ENCODE measurements at regions not wholly inside any gene's neighbourhood (a gene's known extent, or its start where the extent isn't known, plus 50 kb on each side); places are given as distances from the start of the nearest gene placed in this dataset.
A peak's percentile ranks its signal among the peaks of the same experiment; 100 is the strongest.

DNA sequence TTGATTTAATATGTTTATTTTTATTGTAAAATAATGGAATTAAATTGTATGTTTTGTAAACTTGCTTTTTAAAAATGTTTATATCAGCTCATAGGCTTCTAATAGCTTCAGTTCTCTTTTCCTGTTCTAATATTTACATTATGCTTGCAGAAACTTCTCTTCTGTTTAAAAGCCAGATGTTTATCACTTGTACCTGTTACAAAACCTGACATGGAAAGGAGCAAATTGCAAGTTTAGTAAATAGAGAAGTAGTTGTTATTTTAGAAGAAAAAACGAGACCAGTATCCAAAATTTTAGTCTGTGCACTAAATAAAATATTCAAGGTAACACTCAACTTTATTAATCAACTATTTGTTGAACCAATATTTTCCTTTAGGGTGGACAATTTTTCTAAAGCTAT is 69.4 kb upstream of the GUCY1A1 start:
- Histone ChIP-seq H3K4me1 (no peaks in the 10 kb centered on the region), H3K4me3 (no peak overlapping the region), H3K36me3 (no peaks in the 10 kb centered on the region), H3K27ac (no peak overlapping the region), H3K9me3 (no peaks in the 10 kb centered on the region), H3K27me3 (replicated peaks in 1 of 7) (no peaks in the 10 kb centered on the region)
- whole genome bisulfite sequencing, 5 donors, result 31 to 57% (median 43%) methylated on average over 1 of the region's 1 CpG
- intact Hi-C loops (cut with DNase I; ENCODE audit: low total_unique reads), result no loop called here
- TF ChIP-seq, protein P1, sequence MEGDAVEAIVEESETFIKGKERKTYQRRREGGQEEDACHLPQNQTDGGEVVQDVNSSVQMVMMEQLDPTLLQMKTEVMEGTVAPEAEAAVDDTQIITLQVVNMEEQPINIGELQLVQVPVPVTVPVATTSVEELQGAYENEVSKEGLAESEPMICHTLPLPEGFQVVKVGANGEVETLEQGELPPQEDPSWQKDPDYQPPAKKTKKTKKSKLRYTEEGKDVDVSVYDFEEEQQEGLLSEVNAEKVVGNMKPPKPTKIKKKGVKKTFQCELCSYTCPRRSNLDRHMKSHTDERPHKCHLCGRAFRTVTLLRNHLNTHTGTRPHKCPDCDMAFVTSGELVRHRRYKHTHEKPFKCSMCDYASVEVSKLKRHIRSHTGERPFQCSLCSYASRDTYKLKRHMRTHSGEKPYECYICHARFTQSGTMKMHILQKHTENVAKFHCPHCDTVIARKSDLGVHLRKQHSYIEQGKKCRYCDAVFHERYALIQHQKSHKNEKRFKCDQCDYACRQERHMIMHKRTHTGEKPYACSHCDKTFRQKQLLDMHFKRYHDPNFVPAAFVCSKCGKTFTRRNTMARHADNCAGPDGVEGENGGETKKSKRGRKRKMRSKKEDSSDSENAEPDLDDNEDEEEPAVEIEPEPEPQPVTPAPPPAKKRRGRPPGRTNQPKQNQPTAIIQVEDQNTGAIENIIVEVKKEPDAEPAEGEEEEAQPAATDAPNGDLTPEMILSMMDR (IDR thresholded peaks at IDR 0.05 in 8 of 11, conservative IDR thresholded peaks at IDR 0.05 in 3 of 11), result no peak
- DNase-seq, result no peak

DNA sequence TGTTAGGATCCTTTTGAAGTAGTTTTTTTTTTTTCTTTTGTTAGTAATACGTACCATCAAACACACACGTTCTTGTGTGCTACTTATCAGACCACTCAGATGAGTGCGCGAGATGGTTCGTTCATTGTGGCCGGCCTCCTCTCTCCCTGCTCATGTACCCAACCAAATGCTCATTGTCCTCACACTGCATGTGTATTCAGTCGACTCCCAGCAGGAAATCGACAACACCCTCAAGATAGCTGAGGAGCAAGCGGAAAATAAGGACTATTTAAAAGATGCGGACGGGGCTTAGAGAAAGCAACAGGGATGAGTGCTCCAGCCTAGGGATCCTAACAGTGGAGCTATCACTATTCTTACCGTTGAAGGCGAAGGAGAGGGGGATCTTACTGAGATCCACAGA is 72.9 kb upstream of the GUCY1A1 start:
- Histone ChIP-seq H3K27me3 (replicated peaks in 1 of 7) (no peaks in the 10 kb centered on the region), H3K36me3 (no peaks in the 10 kb centered on the region), H3K9me3 (no peaks in the 10 kb centered on the region), H3K4me3 (no peak overlapping the region), H3K4me1 (no peaks in the 10 kb centered on the region), H3K27ac (no peak overlapping the region)
- intact Hi-C loops (cut with DNase I; ENCODE audit: low total_unique reads), result no loop called here
- WGBS, 5 donors, result 87 to 95% (median 91%) methylated on average over 13 of the region's 13 CpGs
- DNase-seq, result no peak
- TF ChIP-seq, protein P1 (IDR thresholded peaks at IDR 0.05 in 8 of 11, conservative IDR thresholded peaks at IDR 0.05 in 3 of 11), result no peak
- no peak for TF ChIP-seq POLR2A (IDR thresholded peaks at IDR 0.05)
- no peak for TF ChIP-seq POLR2AphosphoS5 (IDR thresholded peaks at IDR 0.05)

DNA sequence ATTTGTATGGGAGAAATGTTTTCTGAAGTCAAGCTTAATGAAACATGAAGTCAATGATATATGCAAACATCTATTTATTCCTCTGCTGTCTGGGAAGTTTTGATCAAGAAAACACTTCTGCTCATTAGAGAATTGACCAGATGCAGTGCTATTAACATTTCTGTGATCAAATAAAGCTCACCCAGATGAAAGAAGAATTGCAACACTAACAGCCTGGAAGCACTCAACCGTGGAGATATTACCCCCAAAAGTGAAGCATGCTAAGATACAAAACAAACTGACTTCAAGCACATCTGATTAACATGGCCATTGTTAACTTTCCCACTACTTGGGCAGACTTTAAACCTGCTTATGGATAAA is 73.7 kb upstream of the GUCY1A1 start:
- Histone ChIP-seq H3K9me3 (no peaks in the 10 kb centered on the region), H3K27me3 (replicated peaks in 1 of 7) (no peaks in the 10 kb centered on the region), H3K4me1 (no peaks in the 10 kb centered on the region), H3K27ac (peak overlapping the region in 2 of 8 donors; percentile 3 to 11), H3K36me3 (no peaks in the 10 kb centered on the region), H3K4me3 (no peak overlapping the region)
- DNase-seq, result no peak
- 41 to 69% (median 55%) methylated on average over 1 of the region's 1 CpG for WGBS, 5 donors
- intact Hi-C loops (cut with DNase I; ENCODE audit: low total_unique reads), result no loop called here
- TF ChIP-seq, protein P1 (IDR thresholded peaks at IDR 0.05 in 8 of 11, conservative IDR thresholded peaks at IDR 0.05 in 3 of 11), result no peak
- TF ChIP-seq POLR2A (IDR thresholded peaks at IDR 0.05), result no peak
- TF ChIP-seq POLR2AphosphoS5 (IDR thresholded peaks at IDR 0.05), result no peak

DNA sequence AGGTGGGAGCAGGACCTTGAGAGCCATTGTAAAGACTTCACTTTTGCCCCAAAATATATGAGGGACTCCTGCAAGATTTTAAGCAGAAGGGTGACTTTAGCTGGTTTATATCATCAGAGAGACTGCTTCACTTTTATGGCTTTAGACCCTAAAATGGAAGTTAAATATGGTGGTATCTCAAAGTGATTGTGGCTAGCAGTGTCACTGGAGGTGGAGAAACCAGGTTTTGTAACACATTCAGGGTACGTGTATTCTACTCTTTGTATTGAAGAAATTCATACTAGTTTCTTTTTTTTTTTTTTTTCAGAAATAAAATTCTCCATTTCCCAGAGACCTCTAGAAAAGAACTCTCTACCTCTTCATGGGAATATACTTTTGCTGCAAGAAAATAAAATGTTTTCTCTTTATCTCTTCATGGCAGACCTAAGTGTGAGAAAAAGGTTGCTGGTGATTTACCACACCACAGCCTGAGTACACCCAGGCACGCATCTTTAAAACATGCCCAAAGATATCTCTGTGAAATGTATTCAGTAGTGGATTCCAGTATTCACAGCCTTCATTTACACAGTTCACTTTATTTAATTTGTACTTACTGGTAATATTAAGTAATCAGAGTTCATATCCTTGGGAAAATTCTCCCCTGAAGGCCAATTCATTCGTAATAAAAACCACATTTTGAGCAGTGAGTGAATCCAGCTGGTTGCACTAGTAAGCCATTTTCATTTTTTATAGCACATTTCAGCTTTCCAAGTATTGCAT is 74.3 kb upstream of the GUCY1A1 start:
- no peak for DNase-seq
- Histone ChIP-seq H3K4me1 (no peaks in the 10 kb centered on the region), H3K27ac (peak overlapping the region in 5 of 8 donors; percentile 1 to 44 (median 20))

More for the DNA sequence above, 74.3 kb upstream of the GUCY1A1 start:
- Histone ChIP-seq H3K4me3 (no peak overlapping the region), H3K36me3 (no peaks in the 10 kb centered on the region), H3K27me3 (replicated peaks in 1 of 7) (no peaks in the 10 kb centered on the region), H3K9me3 (no peaks in the 10 kb centered on the region)
- intact Hi-C loops (cut with DNase I; ENCODE audit: low total_unique reads), result no loop called here
- TF ChIP-seq POLR2A (IDR thresholded peaks at IDR 0.05) (no peak), POLR2AphosphoS5 (IDR thresholded peaks at IDR 0.05) (no peak)
- TF ChIP-seq, protein P1 (IDR thresholded peaks at IDR 0.05 in 8 of 11, conservative IDR thresholded peaks at IDR 0.05 in 3 of 11), result no peak
- WGBS, 5 donors, result 63 to 77% (median 74%) methylated on average over 3 of the region's 3 CpGs

All from spleen (tissue), 11 donors.